ENCODE measurements at regions not wholly inside any gene's neighbourhood (a gene's known extent, or its start where the extent isn't known, plus 50 kb on each side); places are given as distances from the start of the nearest gene placed in this dataset.

GRCh38 chr2:19708776-19709175 lies 193.0 kb downstream of the TTC32 start:
- TF ChIP-seq CTCF (conservative IDR thresholded peaks at IDR 0.05; ENCODE audit: low read depth, low read length): no peak
- no peak for DNase-seq (ENCODE audit: low read depth)
- no peak overlapping the region for H3K4me3 ChIP-seq (ENCODE audit: low read depth, low read length)

GRCh38 chr2:19706332-19706731 lies 195.5 kb downstream of the TTC32 start:
- no peak overlapping the region for H3K4me3 ChIP-seq (ENCODE audit: low read depth, low read length)
- DNase-seq (ENCODE audit: low read depth): no peak
- TF ChIP-seq CTCF (conservative IDR thresholded peaks at IDR 0.05; ENCODE audit: low read depth, low read length): no peak

- TF ChIP-seq CTCF (conservative IDR thresholded peaks at IDR 0.05; ENCODE audit: low read depth, low read length): no peak
- peak; percentile 41 for DNase-seq (ENCODE audit: low read depth)
- H3K4me3 ChIP-seq (ENCODE audit: low read depth, low read length): no peak overlapping the region
Measured at GRCh38 chr2:19702267-19702666, 199.5 kb downstream of the TTC32 start.

- H3K4me3 ChIP-seq (ENCODE audit: low read depth, low read length): no peak overlapping the region
- no peak for DNase-seq (ENCODE audit: low read depth)
- no peak for TF ChIP-seq CTCF (conservative IDR thresholded peaks at IDR 0.05; ENCODE audit: low read depth, low read length)
Measured at GRCh38 chr2:19700861-19701585, 200.8 kb downstream of the TTC32 start.

- TF ChIP-seq CTCF (conservative IDR thresholded peaks at IDR 0.05; ENCODE audit: low read depth, low read length): no peak
- no peak for DNase-seq (ENCODE audit: low read depth)
- H3K4me3 ChIP-seq (ENCODE audit: low read depth, low read length): no peak overlapping the region
Measured at GRCh38 chr2:19697131-19697530, 204.7 kb downstream of the TTC32 start.

- no peak overlapping the region for H3K4me3 ChIP-seq (ENCODE audit: low read depth, low read length)
- no peak for TF ChIP-seq CTCF (conservative IDR thresholded peaks at IDR 0.05; ENCODE audit: low read depth, low read length)
Measured at GRCh38 chr2:19695706-19696105, 206.1 kb downstream of the TTC32 start.

GRCh38 chr2:19691892-19692291 lies 209.9 kb downstream of the TTC32 start:
- no peak overlapping the region for H3K4me3 ChIP-seq (ENCODE audit: low read depth, low read length)
- TF ChIP-seq CTCF (conservative IDR thresholded peaks at IDR 0.05; ENCODE audit: low read depth, low read length): no peak
- DNase-seq (ENCODE audit: low read depth): no peak

More at GRCh38 chr2:19695706-19696105, 206.1 kb downstream of the TTC32 start:
- no peak for DNase-seq (ENCODE audit: low read depth)

Measured in choroid plexus epithelial cell (primary cell).